H1 (cell line): ENCODE measurements at regions not wholly inside any gene's neighbourhood (a gene's known extent, or its start where the extent isn't known, plus 50 kb on each side); places are given as distances from the start of the nearest gene placed in this dataset.

ENCODE experiments used
- CTCF ChIA-PET: fragments of 300-600 bp; sonication (Branson Sonifier 250); formaldehyde crosslinking; loops from one replicate; lab custom pipeline; 2021; ENCODE audit not compliant: partially characterized antibody; lab: Charles Lee
- POLR2A ChIA-PET: fragments of 300-600 bp; sonication (Branson Sonifier 250); formaldehyde crosslinking; loops from one replicate; lab custom pipeline; 2021; ENCODE audit warnings: inconsistent platforms; ENCODE audit not compliant: partially characterized antibody; lab: Charles Lee
- DNase-seq, 2 experiments: peaks; one replicate each; pipeline versions ENCODE4 v3.0.0 to v3.0.0-alpha.2; 2010 to 2022; ENCODE audit warnings: low spot score in 2 of 2, low read depth in 1 of 2, mixed read lengths in 1 of 2
- FAIRE-seq: peaks from 2 replicates; lab custom pipeline; 2011; peaks lifted over from hg19 to GRCh38; lab: Jason Lieb, UNC
- H2AFZ ChIP-seq: 2 replicates; pipeline ENCODE4 v1.8.1; 2012; ENCODE audit warnings: low read length, inconsistent platforms
- H2AK5ac ChIP-seq: 2 replicates; pipeline ENCODE4 v1.6.1; 2013; ENCODE audit warnings: low read depth, low read length
- H2BK120ac ChIP-seq: replicated peaks from 2 replicates; pipeline ENCODE3; 2013; ENCODE audit warnings: low read depth, low read length, inconsistent platforms
- H2BK12ac ChIP-seq: 2 replicates; pipeline ENCODE4 v1.6.1; 2013; ENCODE audit warnings: low read depth, low read length
- H2BK15ac ChIP-seq: 2 replicates; pipeline ENCODE4 v1.6.1; 2013; ENCODE audit warnings: low read length
- H2BK20ac ChIP-seq: 2 replicates; pipeline ENCODE4 v1.6.1; 2013; ENCODE audit warnings: low read length
- H2BK5ac ChIP-seq: 2 replicates; pipeline ENCODE4 v1.6.1; 2013; ENCODE audit warnings: low read depth, low read length
- H3K14ac ChIP-seq: 2 replicates; pipeline ENCODE4 v1.6.1; 2013; ENCODE audit warnings: inconsistent platforms; ENCODE audit not compliant: insufficient read length
- H3K18ac ChIP-seq: 2 replicates; pipeline ENCODE4 v1.6.1; 2013; ENCODE audit warnings: low read length; ENCODE audit errors: extremely low read depth
- H3K23ac ChIP-seq: 2 replicates; pipeline ENCODE4 v1.6.1; 2013; ENCODE audit warnings: inconsistent platforms; ENCODE audit not compliant: insufficient read length
- H3K23me2 ChIP-seq: 2 replicates; pipeline ENCODE4 v1.6.1; 2013; ENCODE audit warnings: low read depth, low read length
- H3K27ac ChIP-seq: 2 replicates; pipeline ENCODE4 v1.6.1; 2011; ENCODE audit warnings: low read depth, low read length, inconsistent platforms
- H3K27me3 ChIP-seq, 4 experiments: replicated peaks in 1 of 4; 1 replicate in 1 of 4; 2 replicates in 3 of 4; pipeline versions ENCODE4 v1.6.1 to v1.8.1; 2011 to 2013; ENCODE audit warnings: low read length in 3 of 4, mild to moderate bottlenecking in 3 of 4, inconsistent platforms in 2 of 4, mixed read lengths in 2 of 4, moderate library complexity in 1 of 4; ENCODE audit not compliant: control insufficient read depth in 3 of 4, insufficient read depth in 3 of 4; ENCODE audit errors: extremely low read depth in 1 of 4
- H3K36me3 ChIP-seq, 4 experiments: 2 replicates each; pipeline versions ENCODE4 v1.6.1 to v1.8.1; 2011 to 2013; ENCODE audit warnings: mild to moderate bottlenecking in 4 of 4, low read length in 3 of 4, moderate library complexity in 2 of 4, control low read depth in 1 of 4, inconsistent platforms in 1 of 4; ENCODE audit not compliant: insufficient read depth in 4 of 4, control insufficient read depth in 2 of 4
- H3K4ac ChIP-seq: replicated peaks from 2 replicates; pipeline ENCODE3; 2013; ENCODE audit warnings: low read length, low read depth, mixed read lengths, inconsistent platforms; ENCODE audit not compliant: insufficient read length
- H3K4me1 ChIP-seq, 4 experiments: replicated peaks in 1 of 4; 1 replicate in 1 of 4; 2 replicates in 3 of 4; pipeline versions ENCODE4 v1.6.1 to v1.8.1; 2011 to 2013; ENCODE audit warnings: low read length in 3 of 4, inconsistent platforms in 2 of 4, mixed read lengths in 1 of 4; ENCODE audit not compliant: insufficient read depth in 4 of 4, control insufficient read depth in 3 of 4
- H3K4me2 ChIP-seq, 2 experiments: 2 replicates each; pipeline versions ENCODE4 v1.6.1 to v1.8.1; 2011 to 2013; ENCODE audit warnings: low read depth in 2 of 2, low read length in 2 of 2, control low read depth in 1 of 2, inconsistent platforms in 1 of 2, mild to moderate bottlenecking in 1 of 2; ENCODE audit not compliant: insufficient read depth in 1 of 2
- H3K4me3 ChIP-seq, 4 experiments: fragments of 200-600, 300-600 bp in 1 of 4; sonication (generic), shearing (Covaris generic), sonication (Bioruptor Twin) in 1 of 4; 2 replicates each; pipeline versions ENCODE4 v1.5.1 to v1.8.1; 2011 to 2016; ENCODE audit warnings: low read length in 4 of 4, low read depth in 3 of 4, control low read depth in 2 of 4, inconsistent platforms in 2 of 4, mild to moderate bottlenecking in 2 of 4, mixed read lengths in 1 of 4, moderate library complexity in 1 of 4; ENCODE audit not compliant: insufficient read depth in 2 of 4; ENCODE audit errors: extremely low read depth in 1 of 4
- H3K56ac ChIP-seq: replicated peaks from 2 replicates; pipeline ENCODE3; 2013; ENCODE audit warnings: low read depth, mild to moderate bottlenecking, mixed read lengths, low read length, inconsistent platforms; ENCODE audit not compliant: insufficient read length
- H3K79me1 ChIP-seq: 2 replicates; pipeline ENCODE4 v1.6.1; 2013; ENCODE audit warnings: low read depth, low read length, control low read depth
- H3K79me2 ChIP-seq, 2 experiments: 2 replicates each; pipeline versions ENCODE4 v1.6.1 to v1.8.1; 2012 to 2013; ENCODE audit warnings: low read length in 2 of 2, mild to moderate bottlenecking in 2 of 2, inconsistent platforms in 1 of 2; ENCODE audit not compliant: insufficient read depth in 2 of 2, control insufficient read depth in 1 of 2
- H3K9ac ChIP-seq, 4 experiments: replicated peaks in 1 of 4; 1 replicate in 1 of 4; 2 replicates in 3 of 4; pipeline versions ENCODE4 v1.6.1 to v1.8.1; 2011 to 2013; ENCODE audit warnings: low read depth in 3 of 4, low read length in 3 of 4, control low read depth in 2 of 4, mild to moderate bottlenecking in 2 of 4, moderate library complexity in 2 of 4, inconsistent platforms in 1 of 4; ENCODE audit errors: extremely low read depth in 1 of 4
- H3K9me3 ChIP-seq, 2 experiments: 2 replicates each; pipeline versions ENCODE4 v1.6.1 to v1.8.1; 2012 to 2013; ENCODE audit warnings: mild to moderate bottlenecking in 2 of 2, moderate library complexity in 2 of 2, control low read depth in 1 of 2, inconsistent platforms in 1 of 2, low read depth in 1 of 2, low read length in 1 of 2, mixed read lengths in 1 of 2; ENCODE audit not compliant: insufficient read depth in 2 of 2
- H4K20me1 ChIP-seq, 2 experiments: replicated peaks in 1 of 2; 2 replicates each; pipeline versions ENCODE3 to v1.8.1; 2011 to 2013; ENCODE audit warnings: inconsistent platforms in 2 of 2, low read length in 2 of 2, mild to moderate bottlenecking in 1 of 2; ENCODE audit not compliant: insufficient read depth in 2 of 2, control insufficient read depth in 1 of 2
- H4K5ac ChIP-seq: 2 replicates; pipeline ENCODE4 v1.6.1; 2013; ENCODE audit warnings: low read length, low read depth, mixed read lengths, inconsistent platforms; ENCODE audit not compliant: insufficient read length
- H4K8ac ChIP-seq: 2 replicates; pipeline ENCODE4 v1.8.0; 2013; ENCODE audit warnings: mild to moderate bottlenecking, moderate library complexity, low read length, inconsistent platforms; ENCODE audit not compliant: insufficient read depth; ENCODE audit errors: extremely low read depth
- H4K91ac ChIP-seq: replicated peaks from 2 replicates; pipeline ENCODE3; 2013; ENCODE audit warnings: low read length, mixed read lengths, inconsistent platforms; ENCODE audit not compliant: insufficient read length
- ATF2 ChIP-seq: IDR thresholded peaks from 2 replicates; pipeline ENCODE4 v1.6.1; 2012; ENCODE audit warnings: low read length, inconsistent platforms
- BCL11A ChIP-seq, 2 experiments: IDR thresholded peaks; one replicate each; pipeline ENCODE4 v1.6.1; 2011; ENCODE audit warnings: low read depth in 2 of 2, low read length in 2 of 2, mild to moderate bottlenecking in 2 of 2
- GTF2F1 ChIP-seq: IDR thresholded peaks from 2 replicates; pipeline ENCODE4 v1.6.1; 2012; ENCODE audit warnings: low read depth, low read length, improper control_type of control experiment, borderline replicate concordance
- WGBS, 2 experiments: shearing (Covaris generic) in 1 of 2; methylation state at CpG; one replicate each; pipeline versions ENCODE4 v1.1.6 to v1.1.7; 2013 to 2015; ENCODE audit warnings: low lambda C conversion rate in 2 of 2, mixed read lengths in 2 of 2, inconsistent platforms in 1 of 2, low coverage in 1 of 2, missing lambda C conversion rate in 1 of 2; ENCODE audit not compliant: insufficient replicate concordance in 2 of 2, insufficient coverage in 1 of 2, insufficient read length in 1 of 2; ENCODE audit errors: extremely low coverage in 1 of 2, missing lambda C conversion rate in 1 of 2; 5-methylcytosine and 5-hydroxymethylcytosine counted together

- no peaks in the 10 kb centered on the region for H3K79me1 ChIP-seq
- 90% methylated on average over 3 of the region's 3 CpGs; no CpG with 5 or more reads in 1 of the 2 experiments for WGBS, 2 experiments
- H4K20me1 ChIP-seq, result no peaks in the 10 kb centered on the region
- no peak for DNase-seq
- H2BK120ac ChIP-seq, result no peak overlapping the region
- no peak overlapping the region for H3K56ac ChIP-seq
- H2BK15ac ChIP-seq, result no peak overlapping the region
- peaks cover 0 to 2% (median 0%) of the 10 kb centered on the region in 4 experiments; a peak in 1 of 7 replicates for H3K27me3 ChIP-seq
- H3K27ac ChIP-seq, result no peak overlapping the region
- no peak overlapping the region for H2AK5ac ChIP-seq
- no peak overlapping the region for H3K23ac ChIP-seq
- H4K8ac ChIP-seq, result no peak overlapping the region
- no peaks in the 10 kb centered on the region for H3K79me2 ChIP-seq
- H3K4ac ChIP-seq, result no peak overlapping the region
- H4K5ac ChIP-seq, result no peak overlapping the region
- no peak overlapping the region for H2AFZ ChIP-seq
- H3K9ac ChIP-seq, result no peak overlapping the region
- no peak for FAIRE-seq
- H3K9me3 ChIP-seq, result no peaks in the 10 kb centered on the region
- H3K23me2 ChIP-seq, result no peaks in the 10 kb centered on the region
- TF ChIP-seq BCL11A (IDR thresholded peaks at IDR 0.05; ENCODE audit: low read depth in 2 of 2, low read length in 2 of 2) (no peak), GTF2F1 (no peak), ATF2 (no peak)
- H2BK20ac ChIP-seq, result no peak overlapping the region
- POLR2A ChIA-PET, result interaction anchor here (1.0 kb wide), 1 partner anchor 89 kb away, joined by 3 read pairs; no protein-coding TSS in a partner anchor
- no peak overlapping the region for H3K18ac ChIP-seq
- H3K4me1 ChIP-seq, result no peaks in the 10 kb centered on the region
- H3K4me2 ChIP-seq, result no peak overlapping the region
- H2BK5ac ChIP-seq, result no peak overlapping the region
- no peaks in the 10 kb centered on the region for H3K36me3 ChIP-seq
- H2BK12ac ChIP-seq, result no peak overlapping the region
- H3K14ac ChIP-seq, result no peak overlapping the region
- no peak overlapping the region for H4K91ac ChIP-seq
- H3K4me3 ChIP-seq, result no peak overlapping the region
- CTCF ChIA-PET, result interaction anchor here (2.1 to 2.3 kb wide), 3 partner anchors 14 to 54 kb away, joined by 7 read pairs; no protein-coding TSS in a partner anchor
Measured at GRCh38 chr3:43909149-43909548, 218.4 kb downstream of the ABHD5 start.
